Fibroblast of villous mesenchyme (primary cell): ENCODE measurements at regions not wholly inside any gene's neighbourhood (a gene's known extent, or its start where the extent isn't known, plus 50 kb on each side); places are given as distances from the start of the nearest gene placed in this dataset.
"Not testable (repeated sequence)": the region's sequence is repeated elsewhere in the genome, so short reads cannot be mapped to it uniquely, and the experiment has no call there.

Source experiments
- DNase-seq: peaks from one replicate; pipeline ENCODE4 v3.0.0-alpha.2; 2010; ENCODE audit warnings: low read depth
- H3K4me3 ChIP-seq: 2 replicates; pipeline ENCODE4 v1.5.1; 2011; ENCODE audit warnings: low read depth, mild to moderate bottlenecking, low read length
- TF ChIP-seq, protein P1 (sequence below): IDR thresholded peaks from 2 replicates; pipeline ENCODE4 v1.5.1; 2012; ENCODE audit warnings: low read depth, mild to moderate bottlenecking, low read length; ENCODE audit not compliant: insufficient read depth

DNA sequence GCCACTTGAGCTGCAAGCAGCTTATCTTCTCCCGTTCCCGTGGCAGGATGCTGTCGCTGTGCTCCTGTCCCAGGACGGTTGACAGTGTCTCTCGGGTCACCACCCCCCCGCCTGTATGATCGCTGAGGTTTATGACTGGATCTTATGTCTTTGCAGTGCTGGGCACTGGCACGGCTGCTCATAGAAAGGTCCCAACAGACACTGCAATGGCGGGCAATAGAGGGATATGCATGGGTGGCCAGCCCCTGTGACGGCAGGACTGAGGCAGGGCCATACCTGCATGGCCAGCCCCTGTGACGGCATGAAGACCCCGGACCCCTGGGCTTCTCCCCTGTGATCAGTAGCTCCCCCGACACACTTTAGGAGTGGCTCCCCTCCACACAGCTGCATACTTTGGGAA lies 307.2 kb downstream of the TEX29 start:
- TF ChIP-seq, protein P1, sequence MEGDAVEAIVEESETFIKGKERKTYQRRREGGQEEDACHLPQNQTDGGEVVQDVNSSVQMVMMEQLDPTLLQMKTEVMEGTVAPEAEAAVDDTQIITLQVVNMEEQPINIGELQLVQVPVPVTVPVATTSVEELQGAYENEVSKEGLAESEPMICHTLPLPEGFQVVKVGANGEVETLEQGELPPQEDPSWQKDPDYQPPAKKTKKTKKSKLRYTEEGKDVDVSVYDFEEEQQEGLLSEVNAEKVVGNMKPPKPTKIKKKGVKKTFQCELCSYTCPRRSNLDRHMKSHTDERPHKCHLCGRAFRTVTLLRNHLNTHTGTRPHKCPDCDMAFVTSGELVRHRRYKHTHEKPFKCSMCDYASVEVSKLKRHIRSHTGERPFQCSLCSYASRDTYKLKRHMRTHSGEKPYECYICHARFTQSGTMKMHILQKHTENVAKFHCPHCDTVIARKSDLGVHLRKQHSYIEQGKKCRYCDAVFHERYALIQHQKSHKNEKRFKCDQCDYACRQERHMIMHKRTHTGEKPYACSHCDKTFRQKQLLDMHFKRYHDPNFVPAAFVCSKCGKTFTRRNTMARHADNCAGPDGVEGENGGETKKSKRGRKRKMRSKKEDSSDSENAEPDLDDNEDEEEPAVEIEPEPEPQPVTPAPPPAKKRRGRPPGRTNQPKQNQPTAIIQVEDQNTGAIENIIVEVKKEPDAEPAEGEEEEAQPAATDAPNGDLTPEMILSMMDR = no peak
- H3K4me3 ChIP-seq = no peak overlapping the region
- DNase-seq = no peak

DNA sequence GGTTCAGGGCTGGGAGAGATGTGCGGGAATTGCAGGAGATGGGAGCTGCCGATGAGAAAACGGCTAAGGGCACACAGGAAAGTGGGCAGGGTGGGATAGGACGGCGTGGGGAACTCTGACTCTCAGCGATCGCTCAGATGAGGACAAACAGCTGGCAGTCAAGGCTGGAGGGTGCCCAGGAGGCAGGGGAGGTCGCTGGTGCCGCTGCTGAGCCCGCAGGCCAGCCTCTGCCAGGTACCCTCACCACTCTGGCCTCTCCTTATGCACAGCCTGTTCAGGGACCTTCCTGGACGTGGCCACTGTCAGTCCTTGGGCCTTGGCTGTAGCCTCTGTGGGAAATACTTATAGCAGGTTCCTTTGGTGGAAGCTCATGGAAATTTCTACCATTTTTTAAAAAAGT lies 308.6 kb downstream of the TEX29 start:
- no peak for DNase-seq
- no peak overlapping the region for H3K4me3 ChIP-seq
- TF ChIP-seq, protein P1 = no peak

DNA sequence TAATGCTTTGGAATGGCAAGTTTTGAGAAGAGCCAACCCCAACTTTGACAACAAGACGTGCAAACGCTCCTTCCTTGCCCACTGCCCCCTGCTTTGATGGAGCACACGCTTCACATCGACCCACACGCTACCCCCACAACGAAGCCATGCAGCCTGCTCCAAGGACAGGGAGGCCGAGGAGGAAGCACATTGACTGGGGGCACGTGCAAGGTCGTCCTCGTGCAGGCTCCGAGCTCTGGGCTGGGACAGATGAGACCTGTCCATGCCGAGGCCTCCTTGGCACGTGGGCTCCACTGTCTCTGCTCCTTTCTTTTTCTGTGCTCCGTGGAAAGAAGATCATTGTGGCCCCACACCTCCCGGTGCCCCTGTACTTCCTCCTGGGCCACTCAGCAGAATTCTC lies 309.0 kb downstream of the TEX29 start:
- TF ChIP-seq, protein P1 = no peak
- DNase-seq = no peak
- no peak overlapping the region for H3K4me3 ChIP-seq

GRCh38 chr13:111629926-111630325 lies 309.5 kb downstream of the TEX29 start:
- DNase-seq = no peak
- no peak overlapping the region for H3K4me3 ChIP-seq
- TF ChIP-seq, protein P1 = no peak

DNA sequence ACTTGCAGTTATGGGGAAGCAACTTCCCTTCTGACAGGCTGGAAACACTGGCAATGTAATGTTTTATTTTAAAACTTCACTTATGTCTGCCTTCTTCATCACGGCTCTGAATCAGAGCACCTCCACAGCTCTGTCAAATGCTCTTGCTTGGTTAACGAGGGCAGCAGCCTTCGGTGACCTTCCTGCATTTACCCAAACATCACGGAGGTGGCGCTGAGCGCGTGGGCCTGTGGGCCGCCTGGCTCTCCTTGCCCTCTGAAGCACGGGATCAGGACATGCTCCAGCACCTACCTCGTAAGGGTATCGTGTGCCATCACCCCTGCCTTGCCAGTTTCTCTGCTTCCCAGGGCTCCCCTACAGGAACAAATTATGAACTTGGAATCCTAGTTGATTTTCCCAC lies 310.0 kb downstream of the TEX29 start:
- H3K4me3 ChIP-seq = no peak overlapping the region
- TF ChIP-seq, protein P1 = no peak
- DNase-seq = no peak

DNA sequence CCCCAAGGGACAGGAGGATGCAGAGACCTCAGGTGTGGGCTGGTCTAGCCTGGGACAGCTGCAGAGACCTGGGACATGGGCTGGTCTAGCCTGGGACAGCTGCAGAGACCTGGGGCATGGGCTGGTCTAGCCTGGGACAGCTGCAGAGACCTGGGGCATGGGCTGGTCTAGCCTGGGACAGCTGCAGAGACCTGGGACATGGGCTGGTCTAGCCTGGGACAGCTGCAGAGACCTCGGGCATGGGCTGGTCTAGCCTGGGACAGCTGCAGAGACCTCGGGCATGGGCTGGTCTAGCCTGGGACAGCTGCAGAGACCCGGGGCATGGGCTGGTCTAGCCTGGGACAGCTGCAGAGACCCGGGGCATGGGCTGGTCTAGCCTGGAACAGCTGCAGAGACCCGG lies 310.8 kb downstream of the TEX29 start:
- not testable (repeated sequence) for H3K4me3 ChIP-seq, DNase-seq

DNA sequence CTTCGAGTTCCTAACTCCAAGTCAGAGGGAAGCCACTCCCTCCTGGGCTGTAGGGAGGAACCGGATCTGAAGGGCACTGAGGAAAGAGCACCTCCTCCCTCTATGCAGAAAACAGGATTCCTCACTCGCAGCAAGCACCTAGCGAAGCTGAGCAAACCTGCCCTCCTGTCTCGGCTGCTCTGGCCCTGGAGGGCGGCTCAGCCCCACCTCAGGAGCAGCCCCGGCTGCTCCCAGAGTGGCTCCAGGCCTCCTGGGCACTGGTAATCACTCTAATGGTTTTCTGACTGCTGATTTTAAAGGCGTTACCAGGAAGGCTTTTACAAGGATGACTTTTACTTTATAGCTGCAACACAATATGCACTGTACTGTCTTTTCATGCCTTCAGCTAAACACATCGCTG lies 312.5 kb downstream of the TEX29 start:
- DNase-seq = no peak
- H3K4me3 ChIP-seq = no peak overlapping the region
- TF ChIP-seq, protein P1 = no peak

DNA sequence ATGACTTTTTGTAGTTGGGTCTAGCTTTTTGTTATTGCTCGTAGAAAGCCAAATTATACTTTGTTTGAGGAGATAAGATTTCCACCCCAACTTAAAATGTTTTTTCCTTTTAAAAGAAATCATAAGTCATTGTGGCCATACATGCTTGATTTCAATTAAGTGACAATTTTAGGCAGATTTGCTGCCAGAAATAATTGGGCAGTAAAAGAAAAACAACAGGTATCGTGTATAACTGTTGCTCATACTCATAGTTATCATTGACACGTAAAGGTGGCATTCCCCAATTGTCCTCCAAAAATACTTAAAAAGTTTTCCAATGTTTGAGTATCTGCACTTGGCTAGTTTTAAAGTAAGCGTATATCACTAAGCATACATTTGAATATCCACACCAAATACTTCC lies 313.0 kb downstream of the TEX29 start:
- TF ChIP-seq, protein P1 = no peak
- no peak overlapping the region for H3K4me3 ChIP-seq
- DNase-seq = no peak
